ENCODE measurements at regions not wholly inside any gene's neighbourhood (a gene's known extent, or its start where the extent isn't known, plus 50 kb on each side); places are given as distances from the start of the nearest gene placed in this dataset.

DNA sequence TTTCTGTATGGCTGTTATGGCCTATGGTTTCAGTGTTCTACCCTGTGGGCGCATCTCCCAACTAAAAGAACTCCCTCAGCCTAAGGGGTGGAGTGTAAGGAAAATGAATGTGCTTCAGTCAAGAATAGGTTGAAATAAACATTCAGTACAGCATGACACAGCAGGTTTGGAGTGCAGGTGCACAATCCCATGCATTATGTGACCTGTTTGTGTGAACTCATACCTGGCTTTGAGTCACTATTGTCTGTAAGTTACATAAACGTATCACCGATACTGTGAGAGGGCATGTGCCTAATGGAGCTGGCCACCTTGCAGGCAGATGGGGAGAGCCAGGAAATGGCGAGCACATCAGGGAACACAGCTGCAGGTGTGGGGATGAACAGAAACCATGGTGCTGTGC lies 216.0 kb downstream of the DSEL start:
- no peak overlapping the region for H2AFZ ChIP-seq (ENCODE audit: low read length)
- H3K9me3 ChIP-seq (replicated peaks in 1 of 2; ENCODE audit: control insufficient read depth in 2 of 2, insufficient read depth in 1 of 2, low read depth in 1 of 2, low read length in 2 of 2) = peaks cover 10 to 18% of the 10 kb centered on the region in 2 donors
- no peak overlapping the region for H3K9ac ChIP-seq (ENCODE audit: low read depth, low read length, poor library complexity)
- H3K4me1 ChIP-seq (ENCODE audit: control insufficient read depth in 2 of 2, insufficient read depth in 1 of 2, low read depth in 1 of 2, low read length in 2 of 2) = no peaks in the 10 kb centered on the region
- no peak overlapping the region for H2BK15ac ChIP-seq (ENCODE audit: low read length)
- no peak overlapping the region for H3K4me3 ChIP-seq (ENCODE audit: low read length in 2 of 2)
- H3K18ac ChIP-seq (ENCODE audit: low read length) = no peak overlapping the region
- no peak overlapping the region for H4K8ac ChIP-seq (ENCODE audit: low read depth, low read length)
- H4K91ac ChIP-seq (ENCODE audit: low read depth, low read length, poor library complexity) = no peak overlapping the region
- peak; percentile 23 for DNase-seq (ENCODE audit: low spot score)
- no CpG with 5 or more reads among the region's 4 CpGs for WGBS, 2 donors (ENCODE audit: extremely low coverage in 2 of 2, insufficient read length in 2 of 2, insufficient replicate concordance in 1 of 2)
- no peaks in the 10 kb centered on the region for H3K79me1 ChIP-seq (ENCODE audit: low read depth, low read length)
- H3K14ac ChIP-seq (ENCODE audit: low read length) = no peak overlapping the region
- H2BK5ac ChIP-seq (ENCODE audit: low read length) = no peak overlapping the region
- no peak overlapping the region for H3K4me2 ChIP-seq (ENCODE audit: insufficient read depth, low read length, poor library complexity, severe bottlenecking)
- no peak overlapping the region for H2AK5ac ChIP-seq (ENCODE audit: low read depth, low read length)
- H2BK12ac ChIP-seq (ENCODE audit: low read length) = no peak overlapping the region
- peaks cover 0 to 1% (median 0%) of the 10 kb centered on the region in 3 experiments for H3K27me3 ChIP-seq (ENCODE audit: control insufficient read depth in 3 of 3, insufficient read depth in 3 of 3, low read depth in 1 of 3, low read length in 3 of 3)
- peaks cover 0 to 2% of the 10 kb centered on the region in 2 donors for H3K36me3 ChIP-seq (replicated peaks in 1 of 2; ENCODE audit: control insufficient read depth in 2 of 2, insufficient read depth in 2 of 2, low read length in 2 of 2)
- H2BK120ac ChIP-seq (ENCODE audit: low read depth, low read length) = no peak overlapping the region
- no peak overlapping the region for H3K27ac ChIP-seq (replicated peaks; ENCODE audit: low read length)
- H3K4ac ChIP-seq (ENCODE audit: low read length) = no peak overlapping the region
- H3K23ac ChIP-seq (ENCODE audit: low read depth, low read length, poor library complexity) = no peak overlapping the region

DNA sequence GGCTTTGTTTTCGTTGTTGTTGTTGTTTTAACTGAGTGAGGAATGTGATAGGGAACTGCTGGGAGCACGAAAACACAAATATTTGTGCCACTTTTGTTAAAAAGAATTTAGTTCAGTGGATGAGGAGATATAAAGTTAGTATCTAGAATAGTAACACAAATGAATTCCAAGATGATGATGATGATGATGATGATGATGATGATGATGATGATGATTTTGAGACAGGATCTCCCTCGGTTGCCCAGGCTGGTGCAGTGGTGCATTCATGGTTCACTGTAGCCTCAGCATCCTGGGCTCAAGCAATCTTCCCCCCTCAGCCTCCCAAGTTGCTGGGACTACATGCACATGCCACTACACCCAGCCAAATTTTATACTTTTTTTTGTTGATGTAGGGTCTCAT lies 223.7 kb downstream of the DSEL start:
- Histone ChIP-seq H4K8ac (ENCODE audit: low read depth, low read length) (no peak overlapping the region), H3K27me3 (ENCODE audit: control insufficient read depth in 3 of 3, insufficient read depth in 3 of 3, low read depth in 1 of 3, low read length in 3 of 3) (no peaks in the 10 kb centered on the region), H3K9ac (ENCODE audit: low read depth, low read length, poor library complexity) (no peak overlapping the region), H3K9me3 (replicated peaks in 1 of 2; ENCODE audit: control insufficient read depth in 2 of 2, insufficient read depth in 1 of 2, low read depth in 1 of 2, low read length in 2 of 2) (no peaks in the 10 kb centered on the region), H3K79me1 (ENCODE audit: low read depth, low read length) (no peaks in the 10 kb centered on the region), H3K14ac (ENCODE audit: low read length) (no peak overlapping the region), H3K18ac (ENCODE audit: low read length) (no peak overlapping the region), H2BK15ac (ENCODE audit: low read length) (no peak overlapping the region), H3K36me3 (replicated peaks in 1 of 2; ENCODE audit: control insufficient read depth in 2 of 2, insufficient read depth in 2 of 2, low read length in 2 of 2) (no peaks in the 10 kb centered on the region), H2BK12ac (ENCODE audit: low read length) (no peak overlapping the region), H2BK5ac (ENCODE audit: low read length) (no peak overlapping the region), H3K4me2 (ENCODE audit: insufficient read depth, low read length, poor library complexity, severe bottlenecking) (no peak overlapping the region), H3K27ac (replicated peaks; ENCODE audit: low read length) (no peak overlapping the region), H2BK120ac (ENCODE audit: low read depth, low read length) (no peak overlapping the region), H3K4me3 (ENCODE audit: low read length in 2 of 2) (no peak overlapping the region), H3K23ac (ENCODE audit: low read depth, low read length, poor library complexity) (no peak overlapping the region), H3K4ac (ENCODE audit: low read length) (no peak overlapping the region), H4K91ac (ENCODE audit: low read depth, low read length, poor library complexity) (no peak overlapping the region), H2AFZ (ENCODE audit: low read length) (no peak overlapping the region), H2AK5ac (ENCODE audit: low read depth, low read length) (no peak overlapping the region), H3K4me1 (ENCODE audit: control insufficient read depth in 2 of 2, insufficient read depth in 1 of 2, low read depth in 1 of 2, low read length in 2 of 2) (no peaks in the 10 kb centered on the region)
- no peak for DNase-seq (ENCODE audit: low spot score)
- WGBS, 2 donors (ENCODE audit: extremely low coverage in 2 of 2, insufficient read length in 2 of 2, insufficient replicate concordance in 1 of 2) = no CpG with 5 or more reads among the region's 3 CpGs

DNA sequence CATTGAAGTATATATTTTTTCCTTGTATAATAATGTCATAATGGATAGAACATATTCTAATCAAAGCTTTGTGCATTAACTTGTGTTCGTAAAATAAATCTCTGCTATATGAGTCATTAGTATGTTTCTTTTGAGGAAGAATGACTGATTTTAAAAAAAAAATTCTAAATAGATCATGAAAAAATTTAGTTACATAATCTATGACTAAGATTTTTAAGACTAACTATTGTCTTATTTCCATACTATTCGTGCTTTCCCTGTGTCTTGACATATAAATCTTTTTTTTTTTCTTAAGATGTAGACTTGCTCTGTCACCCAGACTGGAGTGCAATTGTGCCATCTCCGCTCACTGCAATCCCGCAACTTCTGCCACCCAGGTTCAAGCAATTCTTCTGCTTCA lies 226.1 kb downstream of the DSEL start:
- H3K9me3 ChIP-seq (replicated peaks in 1 of 2; ENCODE audit: control insufficient read depth in 2 of 2, insufficient read depth in 1 of 2, low read depth in 1 of 2, low read length in 2 of 2) = no peaks in the 10 kb centered on the region
- no peak overlapping the region for H4K8ac ChIP-seq (ENCODE audit: low read depth, low read length)
- no peaks in the 10 kb centered on the region for H3K79me1 ChIP-seq (ENCODE audit: low read depth, low read length)
- DNase-seq (ENCODE audit: low spot score) = no peak
- no peak overlapping the region for H2BK120ac ChIP-seq (ENCODE audit: low read depth, low read length)
- H2AK5ac ChIP-seq (ENCODE audit: low read depth, low read length) = no peak overlapping the region
- no peak overlapping the region for H3K4me2 ChIP-seq (ENCODE audit: insufficient read depth, low read length, poor library complexity, severe bottlenecking)
- no peak overlapping the region for H2BK5ac ChIP-seq (ENCODE audit: low read length)
- no peak overlapping the region for H3K27ac ChIP-seq (replicated peaks; ENCODE audit: low read length)
- no peak overlapping the region for H3K4ac ChIP-seq (ENCODE audit: low read length)
- H3K14ac ChIP-seq (ENCODE audit: low read length) = no peak overlapping the region
- H3K4me1 ChIP-seq (ENCODE audit: control insufficient read depth in 2 of 2, insufficient read depth in 1 of 2, low read depth in 1 of 2, low read length in 2 of 2) = no peaks in the 10 kb centered on the region
- no peak overlapping the region for H2BK15ac ChIP-seq (ENCODE audit: low read length)
- no peaks in the 10 kb centered on the region for H3K27me3 ChIP-seq (ENCODE audit: control insufficient read depth in 3 of 3, insufficient read depth in 3 of 3, low read depth in 1 of 3, low read length in 3 of 3)
- no peak overlapping the region for H3K23ac ChIP-seq (ENCODE audit: low read depth, low read length, poor library complexity)
- no peak overlapping the region for H3K4me3 ChIP-seq (ENCODE audit: low read length in 2 of 2)
- H3K36me3 ChIP-seq (replicated peaks in 1 of 2; ENCODE audit: control insufficient read depth in 2 of 2, insufficient read depth in 2 of 2, low read length in 2 of 2) = no peaks in the 10 kb centered on the region
- no peak overlapping the region for H4K91ac ChIP-seq (ENCODE audit: low read depth, low read length, poor library complexity)
- H2BK12ac ChIP-seq (ENCODE audit: low read length) = no peak overlapping the region
- no peak overlapping the region for H3K18ac ChIP-seq (ENCODE audit: low read length)
- no peak overlapping the region for H3K9ac ChIP-seq (ENCODE audit: low read depth, low read length, poor library complexity)
- no peak overlapping the region for H2AFZ ChIP-seq (ENCODE audit: low read length)
- WGBS, 2 donors (ENCODE audit: extremely low coverage in 2 of 2, insufficient read length in 2 of 2, insufficient replicate concordance in 1 of 2) = no CpG with 5 or more reads among the region's 4 CpGs

DNA sequence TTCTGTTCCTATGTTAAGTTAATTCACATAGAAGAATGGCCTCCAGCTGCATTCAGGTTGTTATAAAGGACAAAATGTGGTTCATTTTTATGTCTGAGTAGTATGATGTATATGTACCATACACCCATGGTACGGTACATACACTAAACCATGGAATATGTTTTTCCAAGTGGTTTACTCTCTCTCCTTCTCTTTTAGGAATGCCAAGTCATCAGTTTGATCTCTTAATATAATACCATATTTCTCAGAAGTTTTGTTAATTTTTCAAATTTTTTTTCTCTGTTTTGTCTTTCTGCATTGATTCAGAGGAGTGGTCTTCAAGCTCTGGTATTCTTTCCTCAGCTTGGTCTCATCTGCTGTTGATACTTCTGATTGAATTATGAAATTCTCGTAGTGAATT lies 230.9 kb downstream of the DSEL start:
- no peak overlapping the region for H3K18ac ChIP-seq (ENCODE audit: low read length)
- no peak for DNase-seq (ENCODE audit: low spot score)
- H4K91ac ChIP-seq (ENCODE audit: low read depth, low read length, poor library complexity) = no peak overlapping the region
- H3K9ac ChIP-seq (ENCODE audit: low read depth, low read length, poor library complexity) = no peak overlapping the region
- H3K14ac ChIP-seq (ENCODE audit: low read length) = no peak overlapping the region
- no peak overlapping the region for H2BK5ac ChIP-seq (ENCODE audit: low read length)
- H4K8ac ChIP-seq (ENCODE audit: low read depth, low read length) = no peak overlapping the region
- H2BK15ac ChIP-seq (ENCODE audit: low read length) = no peak overlapping the region
- WGBS, 2 donors (ENCODE audit: extremely low coverage in 2 of 2, insufficient read length in 2 of 2, insufficient replicate concordance in 1 of 2) = no CpG with 5 or more reads among the region's 2 CpGs
- no peak overlapping the region for H2BK120ac ChIP-seq (ENCODE audit: low read depth, low read length)
- H2BK12ac ChIP-seq (ENCODE audit: low read length) = no peak overlapping the region
- no peaks in the 10 kb centered on the region for H3K27me3 ChIP-seq (ENCODE audit: control insufficient read depth in 3 of 3, insufficient read depth in 3 of 3, low read depth in 1 of 3, low read length in 3 of 3)
- H3K4me2 ChIP-seq (ENCODE audit: insufficient read depth, low read length, poor library complexity, severe bottlenecking) = no peak overlapping the region
- H3K36me3 ChIP-seq (replicated peaks in 1 of 2; ENCODE audit: control insufficient read depth in 2 of 2, insufficient read depth in 2 of 2, low read length in 2 of 2) = no peaks in the 10 kb centered on the region
- no peaks in the 10 kb centered on the region for H3K4me1 ChIP-seq (ENCODE audit: control insufficient read depth in 2 of 2, insufficient read depth in 1 of 2, low read depth in 1 of 2, low read length in 2 of 2)
- no peak overlapping the region for H2AK5ac ChIP-seq (ENCODE audit: low read depth, low read length)
- H2AFZ ChIP-seq (ENCODE audit: low read length) = no peak overlapping the region
- H3K4ac ChIP-seq (ENCODE audit: low read length) = no peak overlapping the region
- no peak overlapping the region for H3K27ac ChIP-seq (replicated peaks; ENCODE audit: low read length)
- H3K23ac ChIP-seq (ENCODE audit: low read depth, low read length, poor library complexity) = no peak overlapping the region
- no peaks in the 10 kb centered on the region for H3K9me3 ChIP-seq (replicated peaks in 1 of 2; ENCODE audit: control insufficient read depth in 2 of 2, insufficient read depth in 1 of 2, low read depth in 1 of 2, low read length in 2 of 2)
- no peaks in the 10 kb centered on the region for H3K79me1 ChIP-seq (ENCODE audit: low read depth, low read length)
- no peak overlapping the region for H3K4me3 ChIP-seq (ENCODE audit: low read length in 2 of 2)
